MV-4-11 (cell line): ENCODE measurements at regions not wholly inside any gene's neighbourhood (a gene's known extent, or its start where the extent isn't known, plus 50 kb on each side); places are given as distances from the start of the nearest gene placed in this dataset.
A peak's percentile ranks its signal among the peaks of the same experiment; 100 is the strongest.
"Not testable (repeated sequence)": the region's sequence is repeated elsewhere in the genome, so short reads cannot be mapped to it uniquely, and the experiment has no call there.

ENCODE experiments used
- DNase-seq: peaks from one replicate; lab custom pipeline; 2025; lab: John Stamatoyannopoulos, UW

DNA sequence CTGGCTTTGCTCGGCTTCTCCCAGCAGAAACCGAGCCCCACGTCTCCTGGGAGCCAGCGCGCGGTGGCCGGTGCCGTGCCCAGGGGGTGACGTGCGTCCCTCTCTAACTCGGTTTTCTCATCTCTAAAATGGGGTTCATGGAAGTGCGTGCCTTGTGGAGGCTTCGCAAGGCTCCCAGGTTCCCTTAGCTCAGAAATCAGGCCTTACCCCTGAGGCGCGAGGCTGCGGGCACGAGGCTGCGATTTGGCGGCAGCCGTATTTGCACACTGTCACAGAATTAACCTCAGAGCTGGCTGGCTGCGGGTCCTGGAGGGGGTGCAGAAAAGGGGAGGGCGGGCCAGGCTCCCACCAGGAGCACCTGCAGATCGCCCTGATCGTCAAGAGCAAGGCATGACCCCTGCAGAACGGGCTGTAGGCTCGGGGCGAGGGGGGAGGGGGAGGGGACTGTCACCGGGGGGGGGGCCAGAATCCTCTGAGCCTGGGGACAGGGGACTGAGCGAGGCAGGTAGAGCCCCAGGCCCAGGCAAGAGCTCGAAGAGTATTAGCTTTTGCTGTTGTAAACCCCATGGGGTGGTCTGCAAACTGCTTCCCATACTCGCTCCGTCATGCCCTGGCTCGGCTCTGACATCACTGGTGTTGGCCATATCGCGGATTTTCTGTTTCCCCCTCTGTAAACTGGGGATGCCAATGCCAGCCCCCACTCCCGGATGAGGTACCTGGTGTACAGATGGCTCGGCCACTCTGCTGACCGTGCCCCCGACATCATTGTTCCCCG, 62.2 kb downstream of the CCNE1 start:
- no peak for DNase-seq

DNA sequence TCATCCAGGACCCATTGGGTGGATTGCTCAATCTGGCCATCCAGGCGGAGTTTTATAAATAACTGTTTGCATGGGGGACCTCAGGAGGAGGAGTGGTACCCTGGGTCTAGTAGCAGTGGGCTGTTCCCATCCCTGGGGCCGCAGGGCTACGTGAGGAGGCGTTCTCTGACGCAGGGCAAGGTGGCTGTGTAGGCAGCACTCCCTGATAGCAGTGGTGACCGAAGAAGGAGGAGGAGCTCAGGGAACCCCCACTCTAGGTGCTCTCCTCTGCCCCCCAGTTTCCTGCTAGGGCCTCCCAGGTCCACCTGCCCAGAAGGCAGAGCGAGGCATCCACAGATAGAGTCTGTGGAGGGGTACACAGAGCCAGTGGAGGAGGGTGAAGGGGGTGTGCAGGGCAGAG, 64.1 kb downstream of the CCNE1 start:
- no peak for DNase-seq

- DNase-seq, result peak; percentile 38
These were observed 64.6 kb downstream of the CCNE1 start for GRCh38 chr19:29876414-29876813.

DNA sequence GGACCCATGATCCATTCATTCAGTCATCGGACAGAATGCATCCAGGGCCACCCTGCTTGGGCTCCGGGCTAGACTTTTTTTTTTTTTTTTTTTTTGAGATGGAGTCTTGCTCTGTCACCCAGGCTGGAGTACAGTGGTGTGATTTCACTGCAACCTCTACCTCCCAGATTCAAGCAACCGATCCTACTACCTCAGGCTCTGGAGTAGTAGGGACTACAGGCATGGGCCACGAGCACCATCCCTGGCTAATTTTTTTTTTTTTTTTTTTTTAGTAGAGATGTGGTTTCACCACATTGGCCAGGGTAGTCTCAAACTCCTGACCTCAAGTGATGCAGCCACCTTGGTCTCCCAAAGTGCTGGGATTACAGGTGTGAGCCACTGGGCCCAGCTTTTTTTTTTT, 65.1 kb downstream of the CCNE1 start:
- DNase-seq, result not testable (repeated sequence)

DNA sequence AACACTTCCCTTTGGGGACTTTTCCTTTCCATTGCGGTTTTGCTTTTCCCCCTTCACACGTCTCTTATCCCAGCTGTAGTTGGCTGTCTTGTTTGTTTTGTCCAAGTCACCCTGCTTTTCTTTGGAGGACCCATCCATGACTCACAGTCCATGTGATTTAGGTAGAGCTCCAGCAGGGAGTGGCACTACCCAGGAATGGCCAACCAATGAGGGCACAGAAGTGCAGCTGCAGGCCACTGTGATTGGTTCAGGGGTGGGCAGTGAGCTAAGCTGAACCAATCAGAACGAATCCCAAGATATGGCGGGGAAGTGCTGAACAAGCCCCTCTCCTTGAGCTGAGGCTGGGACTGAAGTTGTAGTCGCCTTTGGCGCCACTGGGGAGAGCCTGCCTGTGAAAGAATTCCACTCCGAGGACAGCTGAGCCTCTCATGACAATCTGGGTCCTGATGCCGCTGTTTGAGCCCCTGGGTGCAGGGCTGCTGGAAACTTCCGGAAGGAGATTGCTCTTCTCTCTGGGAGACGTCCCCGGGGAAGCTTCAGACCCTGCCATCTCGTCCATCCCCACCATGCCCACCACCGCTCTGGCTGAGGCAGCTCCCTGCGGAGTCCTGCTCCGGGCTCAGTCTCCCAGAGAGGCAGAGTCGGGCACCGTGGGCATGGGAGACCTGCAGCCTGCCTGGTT, 62.9 kb upstream of the URI1 start:
- DNase-seq, result peak; percentile 34

DNA sequence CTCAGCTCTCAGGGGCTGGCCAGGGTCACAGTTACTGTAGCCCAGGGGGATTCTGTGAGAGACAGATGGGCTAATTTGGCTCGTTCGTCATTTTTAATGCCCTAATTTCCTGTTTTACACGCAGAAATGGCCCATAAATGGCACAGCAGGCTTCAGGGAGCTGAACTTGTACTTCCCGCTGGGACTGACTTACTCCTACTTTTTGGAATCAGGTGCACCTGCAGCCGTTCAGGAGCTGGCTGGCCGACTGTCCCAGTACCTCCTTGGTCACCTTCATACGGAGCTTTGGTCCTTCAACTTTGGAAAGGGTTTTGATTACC, 62.4 kb upstream of the URI1 start:
- no peak for DNase-seq

DNA sequence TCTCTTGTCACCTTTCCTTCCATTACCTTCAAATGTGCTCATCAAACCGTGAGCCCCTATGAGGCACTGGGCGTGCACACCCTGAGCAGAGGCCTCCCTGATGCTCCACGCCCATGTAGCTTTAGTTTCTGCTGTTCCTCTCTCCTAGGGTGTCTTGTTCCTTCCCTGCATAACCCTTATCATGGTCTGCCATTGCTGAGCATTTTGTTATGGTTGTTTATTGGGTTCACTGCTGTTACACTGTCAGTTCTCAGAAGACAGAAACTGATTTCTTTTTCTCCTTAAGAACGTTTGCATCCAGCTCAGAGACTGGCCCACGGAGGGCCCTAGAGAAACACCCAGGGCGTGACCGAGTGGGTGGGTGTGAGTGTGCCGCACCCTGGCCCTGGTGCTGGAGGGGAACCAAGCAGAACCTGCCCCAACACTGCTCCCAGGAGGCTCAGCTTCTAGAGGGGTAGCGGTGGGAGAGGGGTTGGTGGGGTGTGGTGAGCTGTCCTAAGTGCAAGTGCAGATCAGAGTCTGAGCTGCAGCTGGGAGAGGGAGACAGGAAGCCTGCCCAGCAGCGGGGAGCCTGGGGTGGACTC, 61.4 kb upstream of the URI1 start:
- no peak for DNase-seq

- no peak for DNase-seq
These were observed 60.7 kb upstream of the URI1 start for GRCh38 chr19:29881386-29881785.

DNA sequence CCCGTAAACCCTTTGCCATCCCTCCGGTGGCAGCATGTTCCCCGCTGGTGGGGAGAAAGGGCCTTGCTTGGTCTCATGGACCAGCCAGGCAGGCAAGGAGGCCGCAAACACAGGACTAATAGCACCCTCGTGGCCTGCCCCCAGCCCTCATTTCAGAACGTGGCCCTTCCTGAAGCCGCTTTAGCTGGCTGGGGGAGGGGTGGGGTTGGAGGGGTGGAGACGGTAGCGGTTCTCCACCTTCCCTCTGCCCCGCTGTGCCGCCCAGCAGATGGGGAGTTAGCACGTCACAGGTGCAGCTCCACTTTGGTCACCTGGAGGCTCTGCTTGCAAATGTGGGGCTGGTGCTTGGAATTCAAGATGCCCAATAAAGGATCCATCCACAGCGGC, 59.3 kb upstream of the URI1 start:
- DNase-seq, result no peak

GRCh38 chr19:29884044-29884443, 58.0 kb upstream of the URI1 start:
- DNase-seq, result no peak

- DNase-seq, result no peak
These were observed 57.6 kb upstream of the URI1 start for GRCh38 chr19:29884466-29884865.

DNA sequence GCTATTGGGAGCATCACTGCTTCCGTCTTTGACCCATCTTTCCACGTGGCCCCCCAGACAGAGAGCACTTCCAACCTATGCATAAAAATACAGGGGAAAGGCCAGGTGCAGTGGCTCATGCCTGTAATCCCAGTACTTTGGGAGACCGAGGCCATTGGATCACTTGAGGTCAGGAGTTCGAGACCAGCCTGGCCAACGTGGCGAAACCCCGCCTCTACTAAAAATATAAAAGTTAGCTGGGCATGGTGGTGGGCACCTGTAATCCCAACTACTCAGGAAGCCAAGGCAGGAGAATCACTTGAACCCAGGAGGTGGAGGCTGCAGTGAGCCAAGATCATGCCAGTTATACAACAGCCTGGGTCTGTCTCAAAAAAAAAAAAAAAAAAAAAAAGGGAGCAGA, 55.9 kb upstream of the URI1 start:
- not testable (repeated sequence) for DNase-seq

- no peak for DNase-seq
These were observed 55.5 kb upstream of the URI1 start for GRCh38 chr19:29886586-29886985.

DNA sequence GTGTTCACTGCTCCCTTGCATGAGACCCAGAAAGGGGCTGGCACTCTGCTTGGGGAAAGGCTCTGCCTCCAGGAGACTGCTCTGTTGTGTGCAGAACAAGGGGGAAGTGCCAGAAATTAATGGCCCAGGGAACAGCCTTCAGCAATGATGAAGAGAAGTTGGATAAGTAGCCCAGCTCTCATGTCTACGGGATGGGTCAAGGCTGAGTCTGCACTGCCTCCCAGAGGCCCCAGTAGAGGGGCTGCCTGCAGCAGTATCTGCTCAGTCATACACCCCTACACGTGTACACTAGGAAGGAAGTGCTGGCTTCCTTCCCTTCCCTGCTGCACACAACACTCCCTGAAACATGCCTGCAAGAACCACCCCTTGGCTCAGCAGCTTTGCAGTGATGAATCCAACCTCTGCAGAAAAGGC, 54.6 kb upstream of the URI1 start:
- DNase-seq, result peak; percentile 38

DNA sequence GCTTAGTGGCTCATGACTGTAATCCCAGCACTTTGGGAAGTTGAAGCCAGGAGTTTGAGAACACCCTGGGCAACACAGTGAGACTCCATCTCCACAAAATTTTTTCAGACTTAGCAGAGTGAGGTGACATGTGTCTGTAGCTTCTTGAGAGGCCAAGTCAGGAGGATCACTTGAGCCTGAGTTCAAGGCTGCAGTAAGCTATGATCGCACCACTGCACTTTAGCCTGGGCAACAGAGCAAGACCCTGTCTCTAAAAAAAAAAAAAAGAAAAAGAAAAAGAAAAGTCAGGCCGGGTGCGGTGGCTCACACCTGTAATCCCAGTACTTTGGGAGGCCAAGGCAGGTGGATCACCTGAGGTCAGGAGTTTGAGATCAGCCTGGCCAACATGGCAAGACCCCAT, 54.0 kb upstream of the URI1 start:
- DNase-seq, result not testable (repeated sequence)

DNA sequence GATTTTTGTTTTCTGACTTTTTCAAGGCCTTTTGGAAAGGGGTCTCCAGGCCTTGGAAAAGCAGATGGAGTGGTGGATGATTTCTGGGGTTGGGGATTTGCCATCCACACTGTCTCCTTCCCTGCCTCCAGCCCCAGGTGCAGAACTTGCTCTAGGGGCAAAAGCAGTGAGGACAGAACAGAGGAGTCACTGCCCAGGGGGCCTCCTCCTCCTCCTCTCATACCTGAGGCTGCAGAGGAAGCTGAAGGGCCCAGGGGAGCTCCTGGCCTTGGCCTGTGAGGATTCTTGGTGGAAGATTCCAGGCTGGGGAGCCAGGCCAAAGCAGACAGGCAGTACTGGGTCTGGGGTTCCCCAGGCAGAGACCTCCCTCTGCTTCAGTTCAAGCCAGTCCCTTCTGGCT, 52.3 kb upstream of the URI1 start:
- no peak for DNase-seq

DNA sequence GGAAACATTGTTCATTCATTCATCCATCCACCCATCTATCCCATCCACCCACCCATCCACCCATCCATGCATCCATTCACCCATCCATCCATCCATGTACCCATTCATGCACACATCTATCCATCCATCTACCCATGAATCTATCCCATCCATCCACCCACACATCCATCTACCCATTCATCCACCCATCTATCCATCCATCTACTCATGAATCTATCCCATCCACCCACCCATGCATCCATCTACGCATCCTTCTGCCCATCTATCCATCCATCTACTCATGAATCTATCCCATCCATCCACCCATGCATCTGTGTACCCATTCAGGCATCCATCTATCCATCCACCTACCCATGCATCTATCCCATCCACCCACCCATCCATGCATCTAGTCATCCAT, 51.6 kb upstream of the URI1 start:
- DNase-seq, result no peak
